ENCODE measurements at regions not wholly inside any gene's neighbourhood (a gene's known extent, or its start where the extent isn't known, plus 50 kb on each side); places are given as distances from the start of the nearest gene placed in this dataset.

DNA sequence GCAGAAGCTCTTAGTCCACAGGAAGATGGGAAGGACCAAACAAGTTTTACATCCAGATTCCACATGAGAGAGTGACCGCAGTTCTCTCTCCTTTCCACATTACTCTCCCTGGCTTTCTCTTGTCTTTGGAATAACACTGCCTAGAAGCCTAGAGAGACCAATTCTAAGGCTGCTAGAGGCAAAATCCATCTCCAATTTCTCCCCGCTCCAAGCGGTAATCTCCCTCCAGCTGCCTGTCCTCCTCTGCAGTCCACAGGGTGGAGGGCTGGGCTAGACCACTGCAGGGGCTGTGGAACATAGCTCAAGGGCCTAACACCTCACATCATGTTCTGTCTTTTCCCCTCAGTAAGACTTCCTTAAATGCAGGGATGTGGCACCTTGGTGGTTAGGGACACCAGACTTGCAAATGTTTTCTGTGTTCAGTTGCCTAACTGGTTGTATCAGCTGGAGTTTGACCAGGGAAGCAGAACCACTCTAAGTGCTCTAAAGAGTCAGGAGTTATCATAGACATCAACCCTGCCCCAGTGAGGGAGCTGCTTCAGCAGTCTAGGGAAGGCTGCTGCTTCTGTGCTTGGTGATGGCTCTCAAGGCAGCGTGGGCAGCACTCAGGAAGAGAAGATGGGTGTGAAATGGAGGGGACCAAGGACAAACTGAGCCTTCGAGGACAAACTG is 423.1 kb downstream of the BCOR start:
- TF ChIP-seq CTCF (IDR thresholded peaks at IDR 0.05) = no peak
- TF ChIP-seq POLR2A (IDR thresholded peaks at IDR 0.05) = no peak
